Kidney (tissue), 13 donors: ENCODE measurements at regions not wholly inside any gene's neighbourhood (a gene's known extent, or its start where the extent isn't known, plus 50 kb on each side); places are given as distances from the start of the nearest gene placed in this dataset.
A peak's percentile ranks its signal among the peaks of the same experiment; 100 is the strongest.

Experiments
- DNase-seq, 5 donors: peaks; one replicate each; pipeline ENCODE4 v3.0.0-alpha.2; 2013 to 2020
- FAIRE-seq: peaks from 2 replicates; lab custom pipeline; 2012; peaks lifted over from hg19 to GRCh38; lab: Jason Lieb, UNC
- H3K27ac ChIP-seq, 2 donors: one replicate each; pipeline ENCODE4 v1.7.0; 2013; ENCODE audit warnings: low read depth in 2 of 2, low read length in 2 of 2, inconsistent platforms in 1 of 2
- H3K27me3 ChIP-seq: one replicate; pipeline ENCODE4 v1.7.1; 2013; ENCODE audit warnings: low read length, inconsistent platforms; ENCODE audit not compliant: control insufficient read depth, insufficient read depth
- H3K36me3 ChIP-seq, 3 donors: one replicate each; pipeline versions ENCODE4 v1.7.0 to v1.7.1; 2013; ENCODE audit warnings: low read length in 3 of 3, control low read depth in 1 of 3, inconsistent platforms in 1 of 3; ENCODE audit not compliant: insufficient read depth in 3 of 3, control insufficient read depth in 2 of 3
- H3K4me1 ChIP-seq, 3 donors: one replicate each; pipeline versions ENCODE4 v1.7.0 to v1.7.1; 2013; ENCODE audit warnings: low read length in 3 of 3, inconsistent platforms in 1 of 3, low read depth in 1 of 3; ENCODE audit not compliant: control insufficient read depth in 2 of 3, insufficient read depth in 2 of 3
- H3K4me3 ChIP-seq, 3 donors: one replicate each; pipeline versions ENCODE4 v1.7.0 to v1.8.1; 2013; ENCODE audit warnings: low read length in 3 of 3, control low read depth in 1 of 3, inconsistent platforms in 1 of 3
- H3K9ac ChIP-seq, 3 donors: one replicate each; pipeline versions ENCODE4 v1.7.0 to v1.7.1; 2013; ENCODE audit warnings: low read length in 3 of 3, control low read depth in 1 of 3, inconsistent platforms in 1 of 3
- H3K9me3 ChIP-seq, 3 donors: one replicate each; pipeline versions ENCODE4 v1.7.0 to v1.7.1; 2013; ENCODE audit warnings: low read length in 3 of 3, control low read depth in 1 of 3, inconsistent platforms in 1 of 3; ENCODE audit not compliant: control insufficient read depth in 2 of 3, insufficient read depth in 1 of 3
- CTCF ChIP-seq: IDR thresholded peaks from 3 replicates; pipeline ENCODE4 v1.5.1; 2012; ENCODE audit warnings: mild to moderate bottlenecking, moderate library complexity, borderline replicate concordance; ENCODE audit not compliant: insufficient read depth; ENCODE audit errors: extremely low read depth
- intact Hi-C: fragments of 100-400 bp; cut with DNase I; formaldehyde crosslinking; loops from one replicate; pipeline ENCODE4 v1.11.1; 2022
- donor health status: control.
- donor health status: control.
- donor health status: control.
- donor health status: control.
- donor health status: control.
- donor health status: DM: yes; HTN: yes; CAD: no.
- donor health status: Normal renal cell carcinoma (clear cell type).

GRCh38 chr6:82761674-82762345, 303.8 kb downstream of the UBE3D start:
- H3K4me3 ChIP-seq = no peak overlapping the region
- intact Hi-C loops = no loop called here
- no peak overlapping the region for H3K27ac ChIP-seq
- no peaks in the 10 kb centered on the region for H3K27me3 ChIP-seq
- no peaks in the 10 kb centered on the region for H3K4me1 ChIP-seq
- H3K9ac ChIP-seq = no peak overlapping the region
- TF ChIP-seq CTCF = no peak
- H3K9me3 ChIP-seq = no peaks in the 10 kb centered on the region
- no peaks in the 10 kb centered on the region for H3K36me3 ChIP-seq
- no peak for DNase-seq
- FAIRE-seq = peak; percentile 76

- no peak for TF ChIP-seq CTCF
- Histone ChIP-seq H3K27ac (no peak overlapping the region), H3K36me3 (no peaks in the 10 kb centered on the region), H3K9me3 (no peaks in the 10 kb centered on the region), H3K4me1 (no peaks in the 10 kb centered on the region), H3K9ac (no peak overlapping the region), H3K4me3 (no peak overlapping the region), H3K27me3 (no peaks in the 10 kb centered on the region)
- intact Hi-C loops = no loop called here
- DNase-seq (no peak), FAIRE-seq (no peak)
Measured at GRCh38 chr6:82766476-82766875, 299.2 kb downstream of the UBE3D start.

- no peak for TF ChIP-seq CTCF
- Histone ChIP-seq H3K36me3 (no peaks in the 10 kb centered on the region), H3K9me3 (no peaks in the 10 kb centered on the region), H3K27me3 (no peaks in the 10 kb centered on the region), H3K4me1 (no peaks in the 10 kb centered on the region), H3K27ac (no peak overlapping the region), H3K9ac (no peak overlapping the region), H3K4me3 (no peak overlapping the region)
- intact Hi-C loops = no loop called here
- no peak for DNase-seq
- FAIRE-seq = no peak
Measured at GRCh38 chr6:82767037-82767436, 298.6 kb downstream of the UBE3D start.

GRCh38 chr6:82767447-82767846, 298.2 kb downstream of the UBE3D start:
- intact Hi-C loops = no loop called here
- no peak for FAIRE-seq

More at GRCh38 chr6:82767447-82767846, 298.2 kb downstream of the UBE3D start:
- no peak overlapping the region for H3K4me3 ChIP-seq
- H3K4me1 ChIP-seq = no peaks in the 10 kb centered on the region
- no peaks in the 10 kb centered on the region for H3K9me3 ChIP-seq
- no peak for TF ChIP-seq CTCF
- H3K27ac ChIP-seq = no peak overlapping the region
- no peaks in the 10 kb centered on the region for H3K36me3 ChIP-seq
- no peak for DNase-seq
- H3K9ac ChIP-seq = no peak overlapping the region
- H3K27me3 ChIP-seq = no peaks in the 10 kb centered on the region
